Uterus (tissue), 3 donors: ENCODE measurements at regions not wholly inside any gene's neighbourhood (a gene's known extent, or its start where the extent isn't known, plus 50 kb on each side); places are given as distances from the start of the nearest gene placed in this dataset.

Experiments
- DNase-seq, 2 donors: peaks; one replicate each; pipeline ENCODE4 v3.0.0-alpha.2; 2019 to 2020
- H3K27ac ChIP-seq, 2 donors: fragments of 200-600 bp; sonication (generic); 1 replicate in 1 of 2; 2 replicates in 1 of 2; pipeline ENCODE4 v1.5.1; 2016 to 2018
- H3K27me3 ChIP-seq, 2 donors: fragments of 200-600 bp; sonication (generic); one replicate each; pipeline ENCODE4 v1.5.1; 2018 to 2019; ENCODE audit warnings: control low read depth in 1 of 2
- H3K36me3 ChIP-seq, 2 donors: fragments of 200-600 bp; sonication (generic); one replicate each; pipeline ENCODE4 v1.5.1; 2019; ENCODE audit warnings: control low read depth in 1 of 2
- H3K4me1 ChIP-seq, 2 donors: fragments of 200-600 bp; sonication (generic); one replicate each; pipeline ENCODE4 v1.5.1; 2018 to 2019; ENCODE audit warnings: control low read depth in 1 of 2
- H3K4me3 ChIP-seq, 2 donors: fragments of 200-600 bp; sonication (generic); 1 replicate in 1 of 2; 2 replicates in 1 of 2; pipeline ENCODE4 v1.5.1; 2018 to 2019; ENCODE audit warnings: mild to moderate bottlenecking in 1 of 2
- H3K9me3 ChIP-seq, 2 donors: fragments of 200-600 bp; sonication (generic); one replicate each; pipeline ENCODE4 v1.5.1; 2019; ENCODE audit warnings: control low read depth in 1 of 2
- CTCF ChIP-seq, 4 experiments: fragments of 200-600 bp in 2 of 4; fragments of 450-650 bp in 2 of 4; sonication (generic) in 2 of 4; IDR thresholded peaks; one replicate each; pipeline ENCODE4 v1.5.1; 2016 to 2019; ENCODE audit warnings: antibody characterized with exemption in 4 of 4, mild to moderate bottlenecking in 2 of 4, moderate library complexity in 1 of 4
- POLR2A ChIP-seq, 2 donors: fragments of 450-650 bp; IDR thresholded peaks; one replicate each; pipeline ENCODE4 v1.6.1; 2016; ENCODE audit warnings: antibody characterized with exemption in 2 of 2, mild to moderate bottlenecking in 1 of 2, moderate library complexity in 1 of 2
- intact Hi-C: fragments of 100-400 bp; cut with DNase I; formaldehyde crosslinking; loops from one replicate; pipeline ENCODE4 v1.15.1; 2023; ENCODE audit warnings: low total_unique reads
- donor health status: DM: yes; HTN: yes; CAD: no.

DNA sequence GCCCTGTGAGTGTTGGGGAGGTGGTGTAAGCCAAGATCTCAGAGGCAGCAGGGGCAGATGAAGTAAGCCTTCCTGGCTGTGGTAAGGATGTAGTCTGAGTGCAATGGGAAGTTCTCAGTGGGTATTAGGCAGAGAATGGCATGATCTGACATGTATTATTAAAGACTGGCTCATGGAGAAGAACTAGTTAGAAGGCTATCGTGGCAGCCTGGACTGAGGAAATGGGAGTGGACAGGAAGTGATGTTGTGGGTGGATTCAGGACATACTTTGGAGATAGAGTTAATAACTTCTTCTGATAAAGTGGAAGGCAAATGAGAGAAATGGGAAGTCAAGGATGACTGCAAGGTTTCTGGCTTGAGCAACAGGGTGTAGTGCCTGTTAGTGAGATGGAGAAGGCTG lies 250.9 kb upstream of the CFAP20DC start:
- no peaks in the 10 kb centered on the region for H3K27me3 ChIP-seq
- H3K4me1 ChIP-seq, result no peaks in the 10 kb centered on the region
- intact Hi-C loops, result no loop called here
- H3K9me3 ChIP-seq, result no peaks in the 10 kb centered on the region
- no peak overlapping the region for H3K27ac ChIP-seq
- no peak for DNase-seq
- H3K36me3 ChIP-seq, result no peaks in the 10 kb centered on the region
- no peak overlapping the region for H3K4me3 ChIP-seq
- TF ChIP-seq CTCF (IDR thresholded peaks at IDR 0.05) (no peak), POLR2A (IDR thresholded peaks at IDR 0.05) (no peak)

DNA sequence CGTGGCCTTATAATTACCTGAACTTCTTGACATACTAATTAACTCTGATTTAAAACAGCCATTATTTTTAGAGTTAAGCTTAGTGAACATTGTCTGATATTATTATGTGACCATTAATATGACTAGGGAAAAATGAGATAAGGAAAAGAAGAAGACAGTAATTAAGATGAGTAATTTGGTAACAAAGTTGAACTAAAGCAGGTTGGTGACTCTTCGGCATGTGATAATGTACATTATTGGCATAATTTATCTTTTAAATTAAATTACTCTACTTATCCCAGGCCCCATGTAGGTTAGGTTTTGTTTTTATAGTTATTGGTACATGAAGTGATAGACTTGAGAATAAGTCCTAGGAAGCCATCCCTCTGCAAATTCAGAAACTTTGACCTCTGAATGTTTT lies 249.7 kb upstream of the CFAP20DC start:
- intact Hi-C loops, result no loop called here
- no peak overlapping the region for H3K4me3 ChIP-seq
- no peaks in the 10 kb centered on the region for H3K36me3 ChIP-seq
- H3K9me3 ChIP-seq, result no peaks in the 10 kb centered on the region
- no peaks in the 10 kb centered on the region for H3K27me3 ChIP-seq
- no peaks in the 10 kb centered on the region for H3K4me1 ChIP-seq
- H3K27ac ChIP-seq, result no peak overlapping the region
- TF ChIP-seq CTCF (IDR thresholded peaks at IDR 0.05), result no peak
- TF ChIP-seq POLR2A (IDR thresholded peaks at IDR 0.05), result no peak
- no peak for DNase-seq

GRCh38 chr3:59290358-59290757 lies 240.5 kb upstream of the CFAP20DC start:
- Histone ChIP-seq H3K27me3 (no peaks in the 10 kb centered on the region), H3K4me1 (no peaks in the 10 kb centered on the region), H3K4me3 (no peak overlapping the region), H3K27ac (no peak overlapping the region), H3K36me3 (no peaks in the 10 kb centered on the region), H3K9me3 (no peaks in the 10 kb centered on the region)
- TF ChIP-seq CTCF (IDR thresholded peaks at IDR 0.05) (no peak), POLR2A (IDR thresholded peaks at IDR 0.05) (no peak)
- intact Hi-C loops, result no loop called here
- DNase-seq, result no peak

- Histone ChIP-seq H3K27ac (no peak overlapping the region), H3K4me1 (no peaks in the 10 kb centered on the region), H3K9me3 (no peaks in the 10 kb centered on the region), H3K27me3 (no peaks in the 10 kb centered on the region), H3K4me3 (no peak overlapping the region), H3K36me3 (no peaks in the 10 kb centered on the region)
- no peak for DNase-seq
- intact Hi-C loops, result no loop called here
- no peak for TF ChIP-seq CTCF (IDR thresholded peaks at IDR 0.05)
Measured at GRCh38 chr3:59289831-59290230, 240.0 kb upstream of the CFAP20DC start.

GRCh38 chr3:59288951-59289350 lies 239.1 kb upstream of the CFAP20DC start:
- DNase-seq, result no peak
- H3K9me3 ChIP-seq, result no peaks in the 10 kb centered on the region
- no peak for TF ChIP-seq POLR2A (IDR thresholded peaks at IDR 0.05)
- TF ChIP-seq CTCF (IDR thresholded peaks at IDR 0.05), result no peak
- no peaks in the 10 kb centered on the region for H3K27me3 ChIP-seq
- H3K27ac ChIP-seq, result no peak overlapping the region
- no peaks in the 10 kb centered on the region for H3K4me1 ChIP-seq
- H3K36me3 ChIP-seq, result no peaks in the 10 kb centered on the region
- no peak overlapping the region for H3K4me3 ChIP-seq
- intact Hi-C loops, result no loop called here
